GM10266 (cell line): ENCODE measurements at regions not wholly inside any gene's neighbourhood (a gene's known extent, or its start where the extent isn't known, plus 50 kb on each side); places are given as distances from the start of the nearest gene placed in this dataset.

ENCODE experiments used
- DNase-seq: peaks from one replicate; pipeline ENCODE4 v3.0.0; 2012; ENCODE audit errors: extremely low spot score
- CTCF ChIP-seq: IDR thresholded peaks from 2 replicates; pipeline ENCODE4 v1.5.1; 2012; ENCODE audit warnings: mild to moderate bottlenecking, low read depth; ENCODE audit not compliant: control insufficient read depth, insufficient read depth; ENCODE audit errors: missing control alignments

DNA sequence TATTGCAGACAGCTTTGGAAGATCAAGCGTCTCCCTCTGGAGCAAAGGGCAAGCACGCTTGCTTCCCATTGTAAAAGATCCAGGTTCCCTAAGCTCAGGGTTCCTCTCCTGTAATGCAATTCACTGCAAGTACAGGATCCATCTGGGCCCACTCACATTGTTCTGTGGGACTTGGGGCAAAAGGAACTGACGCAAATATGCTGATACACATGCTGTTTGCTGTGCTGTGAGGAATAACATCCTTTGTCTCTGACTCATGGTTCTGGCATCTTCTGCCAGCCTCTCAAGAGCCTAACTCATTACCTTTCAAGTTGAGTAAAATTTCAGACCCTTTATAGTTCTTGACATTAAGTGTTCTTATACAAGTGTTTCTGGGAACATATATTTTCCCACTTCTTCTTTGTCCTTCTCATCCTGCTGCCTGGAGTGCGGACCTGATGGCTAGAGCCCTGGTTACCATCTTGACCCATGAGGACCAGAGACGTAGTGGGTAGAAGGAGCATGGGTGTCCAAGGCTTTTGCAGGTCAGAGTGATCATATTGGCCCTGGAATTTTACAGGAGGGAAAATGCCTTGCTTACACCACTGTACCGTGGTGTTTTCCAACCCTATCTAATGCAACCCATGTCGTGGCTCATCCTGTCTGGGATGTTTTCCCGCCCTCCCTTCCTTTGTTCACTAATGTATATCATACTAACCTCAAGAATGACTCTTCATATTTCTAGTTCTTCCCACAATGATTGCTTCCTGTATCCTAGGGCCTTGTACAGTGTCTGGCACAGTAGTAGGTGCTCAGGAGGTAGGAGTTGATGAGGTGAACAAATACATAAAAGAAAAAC lies 145.7 kb upstream of the GLI2 start:
- TF ChIP-seq CTCF = no peak
- DNase-seq = no peak

DNA sequence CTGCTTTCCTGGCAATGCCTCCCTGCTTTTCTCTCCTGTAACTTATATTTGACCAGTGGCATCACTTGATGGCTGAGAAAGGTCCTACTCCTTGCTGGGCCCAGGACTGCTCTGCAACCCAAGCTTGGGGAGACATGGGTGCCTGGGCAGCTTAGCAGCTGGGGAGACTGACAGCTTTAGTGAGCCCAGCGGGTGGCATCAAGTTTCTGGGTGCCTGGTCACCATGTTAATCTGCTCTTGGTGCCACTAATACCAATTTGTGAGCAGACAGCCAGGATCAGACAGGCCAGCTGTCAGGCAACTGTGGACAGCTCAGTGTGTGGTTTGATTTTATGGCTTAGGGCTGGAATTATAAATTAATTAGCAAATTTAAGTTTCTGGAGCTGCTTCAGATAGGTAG lies 144.8 kb upstream of the GLI2 start:
- DNase-seq = no peak
- TF ChIP-seq CTCF = no peak

DNA sequence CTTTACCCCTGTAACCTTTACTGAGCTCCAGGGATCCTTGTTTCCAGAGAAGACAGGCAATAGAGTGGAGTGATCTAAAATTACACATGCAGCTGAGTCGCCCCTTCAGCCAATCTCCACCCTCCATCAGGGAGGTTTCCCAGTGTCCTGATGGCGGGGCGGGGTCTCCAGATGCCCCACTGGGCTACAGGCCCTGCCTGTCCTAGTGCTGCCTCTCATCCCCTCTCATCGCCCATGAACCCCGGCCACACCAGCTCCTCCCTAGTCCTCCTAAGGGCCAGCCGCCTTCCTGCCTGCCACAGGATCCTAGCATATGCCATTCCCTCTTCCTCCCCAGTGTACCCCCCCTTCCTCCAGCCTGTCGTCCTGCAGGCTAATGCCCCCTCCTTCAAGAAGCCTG lies 144.1 kb upstream of the GLI2 start:
- no peak for TF ChIP-seq CTCF
- DNase-seq = no peak

GRCh38 chr2:120592084-120592483 lies 143.6 kb upstream of the GLI2 start:
- no peak for TF ChIP-seq CTCF
- DNase-seq = no peak

DNA sequence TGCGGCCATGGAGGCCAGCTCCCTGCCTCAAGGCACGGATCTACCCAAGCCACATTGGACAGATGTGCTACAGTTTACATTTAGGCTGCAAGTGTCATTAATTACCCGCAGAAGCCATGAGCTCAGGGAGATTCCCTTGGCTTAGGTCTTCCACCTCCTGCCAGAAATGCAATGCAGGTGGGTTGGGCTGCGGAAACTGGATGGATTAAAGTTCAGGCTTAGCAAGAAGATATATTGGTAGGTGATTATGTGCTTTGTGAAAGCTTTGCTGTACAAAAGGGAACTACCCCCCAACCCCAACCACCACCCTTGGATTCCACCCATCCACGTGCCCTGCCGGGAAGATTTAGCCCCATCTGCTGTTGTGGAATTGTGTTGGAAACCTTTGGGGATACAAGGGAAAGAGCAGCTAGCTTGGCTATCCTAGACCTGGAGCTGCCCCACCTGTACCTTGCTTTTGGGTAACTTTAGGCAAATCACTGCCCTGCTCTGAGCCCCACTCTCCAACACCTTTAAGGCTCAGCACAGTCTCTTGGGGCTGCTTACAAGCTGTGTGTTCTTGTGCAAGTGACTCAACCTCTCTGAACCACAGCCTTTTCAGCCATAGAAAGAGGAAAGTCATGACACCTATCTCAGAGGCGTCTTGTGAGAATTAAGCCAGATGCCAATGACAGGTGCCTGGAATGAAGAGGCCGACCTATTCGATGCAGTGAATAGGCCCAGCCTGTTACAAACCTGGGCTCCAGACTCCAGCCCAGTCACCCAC lies 141.6 kb upstream of the GLI2 start:
- DNase-seq = no peak
- no peak for TF ChIP-seq CTCF

DNA sequence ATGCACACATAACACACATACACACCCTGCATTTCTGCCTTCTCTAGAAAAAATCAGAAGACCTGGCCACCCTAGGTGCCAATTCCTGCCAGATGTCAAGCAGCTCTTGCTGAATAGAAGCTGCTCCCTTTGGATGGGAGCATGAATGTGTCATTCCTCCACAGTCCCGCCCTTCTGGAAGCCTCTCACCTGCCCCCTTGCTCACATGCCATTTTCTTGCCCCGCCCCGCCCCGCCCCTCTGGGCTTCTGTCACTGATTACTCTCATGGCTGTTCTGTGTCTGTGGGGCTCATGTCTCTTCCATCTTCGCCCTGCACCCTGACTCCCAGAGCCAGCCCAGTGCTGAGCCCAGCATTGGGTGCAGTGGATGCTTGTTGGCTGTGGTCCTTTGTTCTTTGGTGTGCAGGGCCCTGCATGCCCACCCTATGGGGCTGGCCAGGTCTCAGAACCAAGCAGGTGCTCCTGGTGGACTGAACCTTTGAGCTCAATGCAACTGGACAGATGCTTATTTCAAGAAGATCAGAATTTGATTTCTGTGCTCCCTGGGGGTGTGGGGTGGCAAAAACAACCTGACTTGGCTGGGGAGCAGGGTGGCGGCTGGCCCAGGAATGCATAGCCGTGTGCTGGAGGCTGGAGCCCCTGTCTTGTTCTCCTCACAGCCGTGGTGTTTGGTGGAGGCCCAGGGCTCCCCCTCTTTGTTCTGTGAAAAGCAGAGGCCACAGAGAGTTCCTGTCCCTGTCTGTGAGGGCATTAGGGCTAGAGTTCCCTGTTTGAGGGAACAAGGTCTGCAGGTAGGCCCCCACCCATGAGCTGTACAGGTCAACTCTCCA lies 140.6 kb upstream of the GLI2 start:
- no peak for DNase-seq
- TF ChIP-seq CTCF = no peak

DNA sequence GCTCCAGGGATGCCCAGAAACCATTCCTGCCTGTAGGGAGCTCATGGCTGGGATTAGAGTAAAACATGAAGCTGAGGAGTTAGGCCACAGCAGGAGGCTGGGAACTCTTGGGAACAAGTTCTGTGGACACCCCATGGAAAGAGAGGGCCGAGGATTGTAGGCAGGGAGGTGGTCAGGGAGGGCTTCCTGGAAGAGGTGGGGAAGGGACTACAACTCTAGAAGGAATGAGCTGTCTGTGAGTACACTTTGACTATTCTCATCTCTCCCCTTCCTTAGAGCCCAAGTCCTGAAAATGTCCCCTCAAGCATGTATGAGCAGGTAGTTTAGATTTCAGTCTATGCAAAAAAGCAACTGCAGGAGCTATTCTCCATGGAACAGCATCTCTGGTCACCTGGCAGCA lies 139.9 kb upstream of the GLI2 start:
- no peak for DNase-seq
- no peak for TF ChIP-seq CTCF
